HG03064 (cell line): ENCODE measurements at regions not wholly inside any gene's neighbourhood (a gene's known extent, or its start where the extent isn't known, plus 50 kb on each side); places are given as distances from the start of the nearest gene placed in this dataset.

Source experiments
- ATAC-seq: cut with Tn5 transposase; IDR thresholded peaks from one replicate; pipeline ENCODE4 v1.9.1; 2021; ENCODE audit warnings: low read depth; ENCODE audit not compliant: unreplicated experiment

DNA sequence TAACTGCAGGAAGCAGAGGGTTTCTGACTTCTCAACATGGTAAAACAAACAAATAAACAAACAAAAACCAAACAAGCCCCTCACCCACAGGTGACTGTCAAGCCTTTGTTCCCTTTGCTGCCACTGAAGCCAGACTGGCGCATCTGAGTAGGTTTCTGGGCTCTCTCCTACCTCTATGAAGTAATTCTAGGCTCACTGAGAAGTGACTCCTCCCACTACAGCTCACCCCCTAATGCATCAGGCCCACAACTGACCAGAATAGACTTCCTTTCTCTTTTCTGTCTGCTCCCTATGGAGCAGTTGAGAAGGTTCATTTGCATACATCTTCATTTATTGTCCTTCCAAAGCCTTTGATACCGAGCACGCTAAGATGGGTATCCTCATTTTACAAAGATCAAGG lies 77.0 kb upstream of the CCL2 start:
- ATAC-seq: no peak

DNA sequence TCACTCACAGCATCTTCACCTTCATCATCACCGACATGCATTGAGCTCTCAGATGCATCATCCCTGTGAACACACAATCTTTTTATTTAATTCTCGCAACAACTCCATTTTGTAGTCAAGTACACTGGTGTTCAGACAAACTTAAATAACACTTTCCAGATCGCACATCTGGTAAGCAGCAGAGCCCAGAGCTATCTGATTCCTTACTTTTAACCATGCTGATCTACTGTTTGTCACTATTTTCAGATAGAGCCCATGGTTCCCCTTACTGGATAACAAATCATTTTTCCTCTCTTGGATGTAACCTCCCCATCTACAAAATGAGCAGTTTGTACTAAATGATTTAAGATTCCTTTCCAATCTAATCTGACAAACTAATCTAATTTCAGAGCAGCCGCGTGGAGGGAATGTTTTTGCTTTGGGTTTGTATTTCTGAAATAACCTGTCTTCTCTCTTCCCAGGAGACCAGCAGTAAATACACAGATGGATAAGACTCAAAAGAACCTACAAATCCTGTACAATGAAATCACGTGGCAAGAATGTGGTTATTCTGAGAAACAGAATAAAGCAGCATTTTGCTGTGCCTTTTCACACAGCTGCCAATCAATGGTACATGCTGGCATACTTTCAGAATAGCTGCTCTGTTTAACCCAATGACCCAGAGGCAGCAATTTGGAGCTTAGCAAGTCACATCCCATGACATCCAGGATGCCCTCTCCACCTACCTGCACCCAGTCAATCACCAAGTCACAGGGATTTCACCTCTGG lies 72.9 kb upstream of the CCL2 start:
- no peak for ATAC-seq

DNA sequence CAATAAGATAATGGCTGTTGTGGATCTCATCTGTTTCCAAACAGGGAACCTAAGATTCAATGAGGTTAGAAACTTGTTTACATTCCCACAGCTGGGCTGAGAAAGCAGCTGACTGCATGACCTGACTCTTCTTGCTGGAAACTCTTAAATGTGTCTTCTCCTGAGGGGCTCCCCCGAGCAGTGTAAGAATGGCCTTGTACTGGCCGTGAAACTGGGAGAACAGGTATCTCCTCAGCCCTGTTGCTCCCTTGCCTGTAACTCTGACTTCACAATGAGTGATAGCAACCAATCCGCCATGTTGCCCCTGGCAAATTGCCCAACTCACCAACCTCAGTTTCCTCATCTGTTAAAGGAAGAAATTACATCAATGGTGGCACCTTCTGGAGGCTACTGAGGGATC lies 59.1 kb upstream of the CCL2 start:
- no peak for ATAC-seq

DNA sequence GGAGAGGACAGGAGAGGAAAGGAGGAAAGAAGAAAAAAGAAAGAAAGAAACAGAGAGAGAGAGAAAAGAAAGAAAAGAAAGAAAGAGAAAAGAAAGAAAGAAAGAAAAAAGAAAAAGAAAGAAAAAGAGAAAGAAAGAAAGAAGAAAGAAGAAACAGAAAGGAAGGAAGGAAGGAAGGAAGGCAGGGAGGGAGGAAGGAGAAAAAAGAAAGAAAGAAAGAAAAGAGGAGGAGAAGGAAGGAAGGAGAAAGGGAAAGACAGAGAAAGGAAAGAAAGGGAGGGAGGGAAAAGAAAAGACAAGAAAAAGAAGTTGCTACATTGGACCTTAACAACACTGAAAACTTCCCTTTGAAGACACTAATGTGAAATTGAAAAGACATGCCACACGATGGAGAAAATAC lies 56.6 kb upstream of the CCL2 start:
- no peak for ATAC-seq

DNA sequence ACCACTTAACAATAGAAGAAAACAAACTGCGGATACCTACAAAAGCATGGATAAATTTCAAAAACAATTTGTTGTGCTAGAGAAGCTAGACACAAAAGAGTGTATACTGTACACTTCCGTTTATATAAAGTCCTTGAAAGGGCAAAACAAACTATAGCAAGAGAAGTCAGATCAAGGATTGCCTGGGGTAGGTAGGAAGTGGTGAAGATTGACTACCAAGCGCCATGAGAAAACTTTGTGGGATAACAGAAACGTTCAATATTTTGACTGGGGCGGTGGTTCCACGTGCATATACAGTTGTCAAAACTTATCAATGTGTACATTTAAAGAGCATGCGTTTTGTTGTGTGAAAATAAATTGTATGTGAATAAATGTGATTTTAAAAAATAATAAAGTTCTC lies 55.6 kb upstream of the CCL2 start:
- no peak for ATAC-seq

DNA sequence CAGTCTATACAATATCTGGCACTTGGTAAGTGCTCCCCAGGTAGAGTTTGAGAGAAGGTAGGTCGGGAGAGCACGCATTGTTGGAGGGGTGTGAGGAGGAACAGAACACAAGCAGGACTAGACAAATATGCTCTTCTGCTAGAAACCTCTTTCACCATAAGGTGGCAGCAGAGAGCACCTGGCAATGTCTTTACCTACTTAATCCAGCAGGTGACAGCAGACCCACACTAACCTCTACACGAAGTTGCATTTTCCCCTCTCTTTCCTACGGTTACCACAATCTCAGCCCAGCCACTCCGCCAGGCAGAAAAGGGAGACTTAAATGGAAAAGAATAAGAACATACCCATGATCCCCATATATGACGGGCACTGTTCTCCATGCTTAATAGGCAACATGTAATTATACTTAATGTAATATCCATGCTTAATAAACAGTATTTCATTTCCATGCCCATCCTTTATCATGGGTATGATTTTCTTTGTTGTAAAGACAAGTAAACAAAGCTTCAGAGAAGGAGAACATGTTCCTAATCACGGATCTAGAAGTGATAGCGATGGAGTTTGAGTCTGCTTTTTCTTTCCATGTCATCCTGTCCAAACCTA lies 55.1 kb upstream of the CCL2 start:
- no peak for ATAC-seq

DNA sequence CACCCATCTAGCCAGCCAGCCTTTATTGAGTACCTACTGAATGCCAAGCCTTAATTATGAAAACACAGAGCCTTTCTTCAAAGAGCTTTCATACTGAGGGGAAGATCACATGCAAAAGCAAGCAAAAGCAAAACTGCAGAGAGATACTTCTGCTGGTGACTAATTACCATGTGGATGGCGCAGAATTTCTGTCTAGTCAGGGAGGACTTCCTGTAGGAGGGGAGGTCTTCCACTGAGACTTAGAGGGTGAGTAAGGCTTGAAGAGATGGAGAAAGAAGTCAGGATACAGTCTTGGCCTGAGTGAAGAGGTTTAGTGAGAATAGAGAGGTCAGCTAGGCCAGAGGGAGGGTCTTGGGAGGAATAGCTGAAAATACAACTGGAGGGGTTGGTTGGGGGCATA lies 53.9 kb upstream of the CCL2 start:
- ATAC-seq: no peak

DNA sequence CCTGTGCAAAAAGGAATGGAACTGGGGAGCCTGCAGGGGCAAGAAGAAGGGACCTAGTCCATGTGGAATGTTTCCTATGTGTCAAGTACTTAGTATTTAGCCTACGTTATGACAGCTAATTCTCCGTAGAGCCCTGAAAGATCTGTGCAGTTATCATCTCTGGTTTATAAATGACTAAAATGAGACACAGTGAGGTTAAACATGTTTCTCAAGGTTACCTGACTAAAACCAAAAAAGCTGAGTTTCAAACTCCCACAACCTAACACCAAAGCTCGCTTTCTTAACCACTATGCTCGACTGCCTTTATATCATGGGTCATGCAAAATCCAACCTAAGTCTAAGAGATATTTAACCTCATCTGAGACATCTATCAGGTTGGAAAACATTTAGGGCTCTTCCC lies 53.3 kb upstream of the CCL2 start:
- no peak for ATAC-seq

DNA sequence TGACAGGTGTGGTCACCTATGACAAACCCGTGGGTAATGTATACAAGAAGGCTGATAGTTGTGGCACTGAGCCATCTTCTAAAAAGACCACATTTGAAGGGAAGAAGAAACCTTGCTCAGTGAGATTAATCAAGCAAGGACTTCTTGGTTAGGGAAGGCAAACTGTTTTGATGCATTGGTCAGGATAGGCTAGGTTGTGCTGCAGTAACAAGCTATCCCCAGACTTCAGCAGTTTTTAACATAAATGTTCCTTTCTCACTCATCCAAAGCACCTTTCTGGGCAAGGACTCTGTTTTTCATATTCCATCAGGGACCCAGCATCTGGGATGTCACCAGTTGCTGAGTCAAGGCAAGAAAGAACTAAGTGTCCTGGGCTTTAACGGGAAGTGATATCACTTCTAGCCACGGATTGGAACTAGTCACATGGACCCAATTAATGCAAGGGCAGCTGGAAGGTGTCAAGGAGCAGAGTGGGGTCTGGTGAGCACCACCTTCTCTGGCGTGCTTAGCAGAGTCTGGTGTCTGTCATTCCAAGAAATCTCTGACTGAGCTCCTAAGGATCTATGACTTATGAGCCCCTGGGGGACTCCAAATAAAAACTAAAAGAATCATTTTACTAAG lies 52.0 kb upstream of the CCL2 start:
- no peak for ATAC-seq

DNA sequence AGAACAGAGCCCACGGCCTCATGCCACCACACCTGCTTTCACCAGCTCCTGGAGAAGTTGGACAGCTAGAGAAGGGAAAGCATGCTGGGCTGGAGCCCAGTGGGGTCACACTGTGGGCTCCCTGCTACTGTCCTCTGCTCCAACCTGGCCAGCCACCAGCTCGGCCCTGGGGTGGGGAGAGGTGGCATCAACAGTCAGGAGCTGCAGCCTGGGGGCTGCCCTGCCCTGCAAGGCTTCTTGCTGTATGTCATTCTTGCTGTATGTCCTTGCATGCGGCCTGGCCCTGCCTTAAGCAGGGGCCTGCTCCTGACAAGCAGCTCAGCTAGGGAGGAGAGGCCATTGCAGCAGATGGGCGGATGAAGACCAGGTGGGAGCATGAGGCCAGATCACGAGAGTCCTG lies 50.7 kb upstream of the CCL2 start:
- no peak for ATAC-seq
